Keratinocyte (primary cell): ENCODE measurements at regions not wholly inside any gene's neighbourhood (a gene's known extent, or its start where the extent isn't known, plus 50 kb on each side); places are given as distances from the start of the nearest gene placed in this dataset.

Experiments used
- CTCF ChIP-seq, 3 experiments: IDR thresholded peaks in 1 of 3; conservative IDR thresholded peaks in 1 of 3; optimal IDR thresholded peaks in 1 of 3; 2 replicates in 2 of 3; 3 replicates in 1 of 3; pipeline versions ENCODE3 to v1.5.1; 2011; ENCODE audit warnings: low read length in 3 of 3, mild to moderate bottlenecking in 3 of 3, moderate library complexity in 2 of 3, control low read depth in 1 of 3, inconsistent platforms in 1 of 3; ENCODE audit not compliant: insufficient read depth in 2 of 3; ENCODE audit errors: extremely low read depth in 1 of 3
- EZH2 ChIP-seq: IDR thresholded peaks from one replicate; pipeline ENCODE4 v1.6.1; 2012; ENCODE audit warnings: inconsistent platforms, mild to moderate bottlenecking, low read length, moderate library complexity

- TF ChIP-seq CTCF (optimal IDR thresholded peaks at IDR 0.05 in 1 of 3, IDR thresholded peaks at IDR 0.05 in 1 of 3, conservative IDR thresholded peaks at IDR 0.05 in 1 of 3; ENCODE audit: extremely low read depth in 1 of 3, insufficient read depth in 2 of 3, low read length in 3 of 3) (no peak), EZH2 (no peak)
Measured at GRCh38 chr20:4548552-4548951, 137.7 kb upstream of the PRNP start.
